SK-N-MC (cell line): ENCODE measurements at regions not wholly inside any gene's neighbourhood (a gene's known extent, or its start where the extent isn't known, plus 50 kb on each side); places are given as distances from the start of the nearest gene placed in this dataset.

ENCODE experiments used
- EZH2 ChIP-seq: fragments of 200-600 bp; sonication (generic); IDR thresholded peaks from one replicate; pipeline ENCODE4 v1.6.1; 2017; ENCODE audit warnings: antibody characterized with exemption
- POLR2AphosphoS5 ChIP-seq: IDR thresholded peaks from 2 replicates; pipeline ENCODE4 v1.6.1; 2012; ENCODE audit warnings: mild to moderate bottlenecking, low read depth, low read length, borderline replicate concordance

- TF ChIP-seq EZH2 = no peak
- TF ChIP-seq POLR2AphosphoS5 = no peak
Measured at GRCh38 chr10:4076983-4077382, 292.0 kb upstream of the KLF6 start.
